AG04449 (cell line): ENCODE measurements at regions not wholly inside any gene's neighbourhood (a gene's known extent, or its start where the extent isn't known, plus 50 kb on each side); places are given as distances from the start of the nearest gene placed in this dataset.

Experiments
- CTCF ChIA-PET: fragments of 350-600 bp; formaldehyde crosslinking; extraction: SDS; loops from one replicate; lab custom pipeline; 2021; ENCODE audit warnings: antibody characterized with exemption; lab: Yijun Ruan, JAX
- POLR2A ChIA-PET: fragments of 400-600, 350-600 bp; formaldehyde crosslinking; extraction: SDS; loops from one replicate; lab custom pipeline; 2020; ENCODE audit warnings: antibody characterized with exemption, inconsistent platforms; lab: Yijun Ruan, JAX
- DNase-seq: peaks from one replicate; pipeline ENCODE4 v3.0.0-alpha.2; 2010; ENCODE audit warnings: low read depth, low spot score
- H3K4me3 ChIP-seq: 2 replicates; pipeline ENCODE4 v1.5.1; 2011; ENCODE audit warnings: low read depth, mild to moderate bottlenecking, control low read depth, low read length
- CTCF ChIP-seq: IDR thresholded peaks from one replicate; pipeline ENCODE4 v1.5.1; 2011; ENCODE audit warnings: mild to moderate bottlenecking, moderate library complexity, low read length, control low read depth, inconsistent platforms; ENCODE audit not compliant: insufficient read depth; ENCODE audit errors: missing control alignments

GRCh38 chr6:1257778-1258177, 54.1 kb upstream of the FOXQ1 start:
- CTCF ChIA-PET: no interaction called here
- no peak for TF ChIP-seq CTCF
- no peak overlapping the region for H3K4me3 ChIP-seq
- no peak for DNase-seq
- POLR2A ChIA-PET: no interaction called here

GRCh38 chr6:1256435-1257008, 55.4 kb upstream of the FOXQ1 start:
- H3K4me3 ChIP-seq: no peak overlapping the region
- DNase-seq: no peak
- TF ChIP-seq CTCF: no peak
- ChIA-PET POLR2A (no interaction called here), CTCF (interaction anchor here (0.7 kb wide), 1 partner anchor 11 kb away, joined by 3 read pairs; no protein-coding TSS in a partner anchor)

- no peak overlapping the region for H3K4me3 ChIP-seq
- CTCF ChIA-PET: no interaction called here
- POLR2A ChIA-PET: no interaction called here
- DNase-seq: no peak
- no peak for TF ChIP-seq CTCF
Measured at GRCh38 chr6:1255636-1256365, 56.1 kb upstream of the FOXQ1 start.

GRCh38 chr6:1254326-1254725, 57.6 kb upstream of the FOXQ1 start:
- no peak for DNase-seq
- ChIA-PET CTCF (no interaction called here), POLR2A (no interaction called here)
- H3K4me3 ChIP-seq: no peak overlapping the region
- no peak for TF ChIP-seq CTCF

GRCh38 chr6:1253816-1254215, 58.1 kb upstream of the FOXQ1 start:
- no peak for TF ChIP-seq CTCF
- ChIA-PET POLR2A (no interaction called here), CTCF (no interaction called here)
- DNase-seq: no peak
- no peak overlapping the region for H3K4me3 ChIP-seq

GRCh38 chr6:1251198-1252155, 60.4 kb upstream of the FOXQ1 start:
- ChIA-PET POLR2A (no interaction called here), CTCF (no interaction called here)
- H3K4me3 ChIP-seq: no peak overlapping the region
- no peak for DNase-seq
- no peak for TF ChIP-seq CTCF
